SK-N-SH (cell line): ENCODE measurements at regions not wholly inside any gene's neighbourhood (a gene's known extent, or its start where the extent isn't known, plus 50 kb on each side); places are given as distances from the start of the nearest gene placed in this dataset.

Source experiments
- CTCF ChIA-PET: fragments of 300-600, 350-600 bp; formaldehyde crosslinking; extraction: SDS; loops from one replicate; lab custom pipeline; 2021; lab: Yijun Ruan, JAX
- POLR2A ChIA-PET: fragments of 350-600 bp; sonication (Branson Sonifier 250); formaldehyde crosslinking; extraction: SDS; loops from one replicate; lab custom pipeline; 2020; ENCODE audit warnings: antibody characterized with exemption, inconsistent platforms; lab: Yijun Ruan, JAX
- DNase-seq: peaks from one replicate; pipeline ENCODE4 v3.0.0; 2012
- H2AFZ ChIP-seq: fragments of 200-600 bp; sonication (generic); 2 replicates; pipeline ENCODE4 v1.8.1; 2016; ENCODE audit warnings: antibody characterized with exemption, mild to moderate bottlenecking, low read depth
- H3F3A ChIP-seq: fragments of 200-600 bp; sonication (generic); replicated peaks from 2 replicates; pipeline ENCODE3; 2016; ENCODE audit warnings: antibody characterized with exemption, mild to moderate bottlenecking; ENCODE audit not compliant: insufficient read depth
- H3K27ac ChIP-seq, 2 experiments: fragments of 200-500 bp in 1 of 2; fragments of 200-600 bp in 1 of 2; sonication (Bioruptor generic) in 1 of 2; sonication (generic), shearing (Covaris generic) in 1 of 2; 2 replicates each; pipeline versions ENCODE4 v1.5.1 to v1.6.1; 2014 to 2016; ENCODE audit warnings: low read depth in 2 of 2, inconsistent platforms in 1 of 2, low read length in 1 of 2, mild to moderate bottlenecking in 1 of 2, mixed read lengths in 1 of 2
- H3K27me3 ChIP-seq: fragments of 200-600 bp; sonication (generic), shearing (Covaris generic); 2 replicates; pipeline ENCODE4 v1.6.1; 2016; ENCODE audit warnings: mixed run types; ENCODE audit not compliant: insufficient read depth
- H3K36me3 ChIP-seq, 2 experiments: fragments of 200-500 bp in 1 of 2; fragments of 200-600 bp in 1 of 2; sonication (Bioruptor generic) in 1 of 2; sonication (generic) in 1 of 2; replicated peaks in 1 of 2; 2 replicates each; pipeline versions ENCODE3 to v1.5.1; 2014 to 2016; ENCODE audit warnings: low read length in 1 of 2, mild to moderate bottlenecking in 1 of 2; ENCODE audit not compliant: insufficient read depth in 2 of 2, control insufficient read depth in 1 of 2
- H3K4me1 ChIP-seq, 2 experiments: fragments of 200-500 bp in 1 of 2; fragments of 200-600 bp in 1 of 2; sonication (Bioruptor generic) in 1 of 2; sonication (generic), shearing (Covaris generic) in 1 of 2; 2 replicates each; pipeline versions ENCODE4 v1.5.1 to v1.6.1; 2014 to 2016; ENCODE audit warnings: low read depth in 1 of 2, low read length in 1 of 2, mixed run types in 1 of 2; ENCODE audit not compliant: insufficient read depth in 2 of 2, control insufficient read depth in 1 of 2
- H3K4me2 ChIP-seq: fragments of 200-600 bp; sonication (generic), shearing (Covaris generic); 2 replicates; pipeline ENCODE4 v1.6.1; 2017; ENCODE audit warnings: mixed run types
- H3K4me3 ChIP-seq, 2 experiments: fragments of 200-500 bp in 1 of 2; fragments of 200-600 bp in 1 of 2; sonication (Bioruptor generic) in 1 of 2; sonication (generic), shearing (Covaris generic) in 1 of 2; 2 replicates each; pipeline versions ENCODE4 v1.5.1 to v1.8.1; 2014 to 2016; ENCODE audit warnings: low read depth in 2 of 2, inconsistent platforms in 1 of 2, low read length in 1 of 2, mild to moderate bottlenecking in 1 of 2, mixed read lengths in 1 of 2, moderate library complexity in 1 of 2
- H3K79me2 ChIP-seq: fragments of 200-600 bp; sonication (generic); 2 replicates; pipeline ENCODE4 v1.8.1; 2017; ENCODE audit warnings: mild to moderate bottlenecking; ENCODE audit not compliant: insufficient read depth
- H3K9ac ChIP-seq: fragments of 200-600 bp; sonication (generic); 2 replicates; pipeline ENCODE4 v1.6.1; 2017; ENCODE audit warnings: mixed run types
- H3K9me2 ChIP-seq: fragments of 200-600 bp; sonication (generic); 2 replicates; pipeline ENCODE4 v1.6.1; 2017; ENCODE audit warnings: mixed run types
- H3K9me3 ChIP-seq: fragments of 200-600 bp; sonication (generic); 2 replicates; pipeline ENCODE4 v1.6.1; 2017; ENCODE audit warnings: mixed run types, mild to moderate bottlenecking, moderate library complexity
- H4K20me1 ChIP-seq: fragments of 200-600 bp; sonication (generic); 2 replicates; pipeline ENCODE4 v1.6.1; 2017; ENCODE audit warnings: mild to moderate bottlenecking, mixed run types; ENCODE audit not compliant: insufficient read depth
- CTCF ChIP-seq: fragments of 200-600 bp; sonication (generic); IDR thresholded peaks from 2 replicates; pipeline ENCODE4 v1.6.1; 2017; ENCODE audit warnings: antibody characterized with exemption, mild to moderate bottlenecking, moderate library complexity
- ELF1 ChIP-seq: IDR thresholded peaks from 2 replicates; pipeline ENCODE4 v1.4.0; 2012
- FOXJ3 ChIP-seq: sonication (generic); formaldehyde crosslinking; IDR thresholded peaks from 2 replicates; pipeline ENCODE4 v1.5.1; 2020; ENCODE audit warnings: mild to moderate bottlenecking, missing genetic modification reagents
- GABPA ChIP-seq: IDR thresholded peaks from 2 replicates; pipeline ENCODE4 v1.4.0; 2012; ENCODE audit warnings: low read depth, mild to moderate bottlenecking
- IRF3 ChIP-seq: fragments of 150-350 bp; IDR thresholded peaks from 2 replicates; pipeline ENCODE4 v1.6.1; 2016; ENCODE audit warnings: mild to moderate bottlenecking, low read depth, low read length
- MEF2A ChIP-seq: IDR thresholded peaks from 2 replicates; pipeline ENCODE4 v1.4.0; 2012; ENCODE audit warnings: low read depth, borderline replicate concordance
- MXI1 ChIP-seq: IDR thresholded peaks from 2 replicates; pipeline ENCODE4 v1.6.1; 2012; ENCODE audit warnings: mild to moderate bottlenecking, low read depth, low read length, improper control_type of control experiment
- NRF1 ChIP-seq: IDR thresholded peaks from 2 replicates; pipeline ENCODE4 v1.6.1; 2012; ENCODE audit warnings: low read depth, mild to moderate bottlenecking, low read length
- RCOR1 ChIP-seq: fragments of 150-350 bp; IDR thresholded peaks from 2 replicates; pipeline ENCODE4 v1.6.1; 2017; ENCODE audit warnings: antibody characterized with exemption, low read length
- REST ChIP-seq: IDR thresholded peaks from 2 replicates; pipeline ENCODE4 v1.6.1; 2012; ENCODE audit warnings: mild to moderate bottlenecking, low read depth, low read length, moderate library complexity
- RFX5 ChIP-seq: IDR thresholded peaks from 2 replicates; pipeline ENCODE4 v1.6.1; 2012; ENCODE audit warnings: mild to moderate bottlenecking, improper control_type of control experiment, low read length
- SIN3A ChIP-seq: IDR thresholded peaks from 2 replicates; pipeline ENCODE4 v1.6.1; 2012; ENCODE audit warnings: low read depth, mild to moderate bottlenecking, low read length, moderate library complexity, borderline replicate concordance
- TAF1 ChIP-seq: IDR thresholded peaks from 2 replicates; pipeline ENCODE4 v1.6.1; 2012; ENCODE audit warnings: low read depth, mild to moderate bottlenecking, low read length, moderate library complexity, borderline replicate concordance
- TEAD4 ChIP-seq: IDR thresholded peaks from 2 replicates; pipeline ENCODE4 v1.4.0; 2012; ENCODE audit warnings: mild to moderate bottlenecking, borderline replicate concordance; ENCODE audit not compliant: insufficient read depth
- YY1 ChIP-seq: IDR thresholded peaks from 2 replicates; pipeline ENCODE4 v1.4.0; 2012; ENCODE audit warnings: low read depth, mild to moderate bottlenecking
- WGBS: methylation state at CpG from one replicate; pipeline ENCODE4 v1.1.6; 2017; ENCODE audit warnings: low lambda C conversion rate; 5-methylcytosine and 5-hydroxymethylcytosine counted together

GRCh38 chrX:148270499-148270898 is 229.9 kb upstream of the AFF2 start (continued):
- no peak for TF ChIP-seq CTCF
- TF ChIP-seq FOXJ3 (CRISPR knock-in tag), result no peak
- no peak for TF ChIP-seq GABPA
- TF ChIP-seq TEAD4, result no peak
- TF ChIP-seq ELF1, result no peak
- TF ChIP-seq TAF1, result no peak
- TF ChIP-seq, all 33 proteins: peak for 0

- no peaks in the 10 kb centered on the region for H3K79me2 ChIP-seq
- H3K36me3 ChIP-seq, result no peaks in the 10 kb centered on the region
- H3K4me2 ChIP-seq, result no peak overlapping the region
- no peak for DNase-seq
- ChIA-PET POLR2A (no interaction called here), CTCF (no interaction called here)
- H3K9ac ChIP-seq, result no peak overlapping the region
- TF ChIP-seq RCOR1 (no peak), NRF1 (no peak), TAF1 (no peak)
- H4K20me1 ChIP-seq, result no peaks in the 10 kb centered on the region
- no peaks in the 10 kb centered on the region for H3K9me2 ChIP-seq
- no peak overlapping the region for H2AFZ ChIP-seq
- no peaks in the 10 kb centered on the region for H3K4me1 ChIP-seq
- no peak overlapping the region for H3K27ac ChIP-seq
- no peaks in the 10 kb centered on the region for H3F3A ChIP-seq
- no peaks in the 10 kb centered on the region for H3K27me3 ChIP-seq
- WGBS, result 9% methylated on average over 2 of the region's 2 CpGs
- H3K9me3 ChIP-seq, result no peaks in the 10 kb centered on the region
- H3K4me3 ChIP-seq, result no peak overlapping the region
These were observed 229.2 kb upstream of the AFF2 start for GRCh38 chrX:148271263-148271662.

GRCh38 chrX:148281920-148282319 is 218.5 kb upstream of the AFF2 start:
- DNase-seq, result no peak
- CTCF ChIA-PET, result no interaction called here

More at GRCh38 chrX:148281920-148282319, 218.5 kb upstream of the AFF2 start:
- WGBS, result 0% methylated on average over 1 of the region's 1 CpG
- POLR2A ChIA-PET, result no interaction called here
- no peak overlapping the region for H3K9ac ChIP-seq
- no peaks in the 10 kb centered on the region for H3K9me3 ChIP-seq
- H3F3A ChIP-seq, result no peaks in the 10 kb centered on the region
- H3K4me2 ChIP-seq, result no peak overlapping the region
- H3K9me2 ChIP-seq, result no peaks in the 10 kb centered on the region
- no peak overlapping the region for H2AFZ ChIP-seq
- H3K4me1 ChIP-seq, result no peaks in the 10 kb centered on the region
- no peak for TF ChIP-seq RFX5
- TF ChIP-seq TAF1, result no peak
- no peak for TF ChIP-seq YY1
- TF ChIP-seq TEAD4, result no peak
- no peak for TF ChIP-seq IRF3
- no peak for TF ChIP-seq CTCF
- TF ChIP-seq RCOR1, result no peak
- TF ChIP-seq SIN3A, result no peak
- TF ChIP-seq MXI1, result no peak
- TF ChIP-seq REST, result no peak
- no peak for TF ChIP-seq ELF1
- TF ChIP-seq MEF2A, result no peak
- no peak overlapping the region for H3K27ac ChIP-seq
- no peaks in the 10 kb centered on the region for H4K20me1 ChIP-seq
- no peaks in the 10 kb centered on the region for H3K79me2 ChIP-seq
- H3K4me3 ChIP-seq, result no peak overlapping the region
- H3K27me3 ChIP-seq, result no peaks in the 10 kb centered on the region
- H3K36me3 ChIP-seq, result no peaks in the 10 kb centered on the region
